GM12878 (cell line): ENCODE measurements at regions not wholly inside any gene's neighbourhood (a gene's known extent, or its start where the extent isn't known, plus 50 kb on each side); places are given as distances from the start of the nearest gene placed in this dataset.

ENCODE experiments used
- ATAC-seq: fragments of 200-7000 bp; cut with Tn5 transposase; 3 replicates; pipeline ENCODE4 v1.9.1; 2020; ENCODE audit warnings: mild to moderate bottlenecking, moderate library complexity
- BruUV-seq: library from RNA; stranded (reverse); fragments of 400-500 nt; replicated peaks from 2 replicates; lab custom pipeline; 2021; lab: Mats Ljungman, UMichigan
- CTCF ChIA-PET: fragments of 300-600 bp; sonication (Branson Sonifier 250); formaldehyde crosslinking; extraction: SDS; loops from one replicate; lab custom pipeline; 2021; ENCODE audit warnings: inconsistent platforms; lab: Yijun Ruan, JAX
- POLR2A ChIA-PET: fragments of 350-600 bp; formaldehyde crosslinking; extraction: SDS; loops from one replicate; lab custom pipeline; 2021; ENCODE audit warnings: inconsistent platforms; lab: Charles Lee
- RAD21 ChIA-PET: fragments of 300-600 bp; sonication (Branson Sonifier 250); formaldehyde crosslinking; loops from one replicate; lab custom pipeline; 2023; ENCODE audit warnings: antibody characterized with exemption; ENCODE audit not compliant: unreplicated experiment; lab: Charles Lee
- SMC1A ChIA-PET: fragments of 300-600 bp; sonication (Branson Sonifier 250); formaldehyde crosslinking; loops from one replicate; lab custom pipeline; 2023; ENCODE audit not compliant: unreplicated experiment, uncharacterized antibody; lab: Charles Lee
- DNase-seq: peaks from one replicate; pipeline ENCODE4 v3.0.0-alpha.2; 2011; ENCODE audit warnings: low read depth, low spot score
- FAIRE-seq: peaks from 3 replicates; lab custom pipeline; 2011; peaks lifted over from hg19 to GRCh38; lab: Jason Lieb, UNC
- H2AFZ ChIP-seq: 2 replicates; pipeline ENCODE4 v1.6.0; 2011; ENCODE audit warnings: low read depth, low read length, control low read depth; ENCODE audit not compliant: control insufficient read depth
- H3K27ac ChIP-seq: 2 replicates; pipeline ENCODE4 v1.5.1; 2011; ENCODE audit warnings: control low read depth; ENCODE audit not compliant: control insufficient read depth, insufficient read depth
- H3K27me3 ChIP-seq, 2 experiments: replicated peaks in 1 of 2; 2 replicates each; pipeline versions ENCODE4 v1.6.0 to v1.6.1; 2011; ENCODE audit warnings: low read length in 1 of 2; ENCODE audit not compliant: control insufficient read depth in 2 of 2, insufficient read depth in 2 of 2
- H3K36me3 ChIP-seq, 2 experiments: 2 replicates each; pipeline ENCODE4 v1.5.1; 2011; ENCODE audit warnings: low read length in 1 of 2; ENCODE audit not compliant: control insufficient read depth in 2 of 2, insufficient read depth in 2 of 2
- H3K4me1 ChIP-seq: 2 replicates; pipeline ENCODE4 v1.6.1; 2011; ENCODE audit warnings: mild to moderate bottlenecking, low read length, moderate library complexity, mixed read lengths; ENCODE audit not compliant: control insufficient read depth, insufficient read depth
- H3K4me2 ChIP-seq: 2 replicates; pipeline ENCODE4 v1.6.0; 2011; ENCODE audit warnings: control low read depth; ENCODE audit not compliant: control insufficient read depth, insufficient read depth
- H3K4me3 ChIP-seq: fragments of 200-600 bp; sonication (generic); 2 replicates; pipeline ENCODE4 v1.5.1; 2016
- H3K79me2 ChIP-seq: 2 replicates; pipeline ENCODE4 v1.6.0; 2011; ENCODE audit warnings: low read length; ENCODE audit not compliant: control insufficient read depth, insufficient read depth
- H3K9ac ChIP-seq: 2 replicates; pipeline ENCODE4 v1.8.0; 2011; ENCODE audit warnings: low read length, control low read depth, mixed read lengths; ENCODE audit not compliant: control insufficient read depth, insufficient read depth
- H3K9me3 ChIP-seq: replicated peaks from 3 replicates; pipeline ENCODE4 v1.5.1; 2011; ENCODE audit warnings: mild to moderate bottlenecking, low read length; ENCODE audit not compliant: control insufficient read depth, insufficient read depth
- H4K20me1 ChIP-seq: 2 replicates; pipeline ENCODE4 v1.6.0; 2011; ENCODE audit not compliant: control insufficient read depth, insufficient read depth
- LARP7 ChIP-seq: fragments of 450-650 bp; IDR thresholded peaks from 2 replicates; pipeline ENCODE4 v1.6.1; 2017; ENCODE audit warnings: mild to moderate bottlenecking
- PAX8 ChIP-seq: fragments of 450-650 bp; IDR thresholded peaks from 2 replicates; pipeline ENCODE4 v1.6.1; 2017; ENCODE audit warnings: mild to moderate bottlenecking, moderate library complexity
- RELA ChIP-seq: fragments of 450-650 bp; IDR thresholded peaks from 2 replicates; pipeline ENCODE4 v1.8.0; 2014; ENCODE audit warnings: borderline replicate concordance; ENCODE audit not compliant: partially characterized antibody
- STAT1 ChIP-seq: fragments of 450-650 bp; conservative IDR thresholded peaks from 2 replicates; pipeline ENCODE4 v1.6.1; 2014; ENCODE audit warnings: antibody characterized with exemption, mild to moderate bottlenecking
- ZZZ3 ChIP-seq: IDR thresholded peaks from 2 replicates; pipeline ENCODE4 v1.6.1; 2011; ENCODE audit warnings: low read depth; ENCODE audit not compliant: control insufficient read depth, insufficient read length
- WGBS: methylation state at CpG from one replicate; pipeline ENCODE4 v1.1.6; 2016; ENCODE audit warnings: low lambda C conversion rate; ENCODE audit not compliant: insufficient replicate concordance, insufficient coverage; ENCODE audit errors: missing lambda C conversion rate; 5-methylcytosine and 5-hydroxymethylcytosine counted together
- in situ Hi-C: fragments of 300-500 bp; cut with MboI; formaldehyde crosslinking; loops from 9 replicates; pipeline ENCODE4 v1.14.3; 2018; ENCODE audit warnings: mixed read lengths
- intact Hi-C: fragments of 100-400 bp; cut with micrococcal nuclease; formaldehyde crosslinking; loops from one replicate; pipeline ENCODE4 v1.14.2; 2022; ENCODE audit not compliant: unreplicated experiment
- TF ChIP-seq, protein P1 (sequence below): fragments of 450-650 bp; IDR thresholded peaks from 2 replicates; pipeline ENCODE4 v1.6.1; 2016; ENCODE audit warnings: mild to moderate bottlenecking, moderate library complexity, borderline replicate concordance

DNA sequence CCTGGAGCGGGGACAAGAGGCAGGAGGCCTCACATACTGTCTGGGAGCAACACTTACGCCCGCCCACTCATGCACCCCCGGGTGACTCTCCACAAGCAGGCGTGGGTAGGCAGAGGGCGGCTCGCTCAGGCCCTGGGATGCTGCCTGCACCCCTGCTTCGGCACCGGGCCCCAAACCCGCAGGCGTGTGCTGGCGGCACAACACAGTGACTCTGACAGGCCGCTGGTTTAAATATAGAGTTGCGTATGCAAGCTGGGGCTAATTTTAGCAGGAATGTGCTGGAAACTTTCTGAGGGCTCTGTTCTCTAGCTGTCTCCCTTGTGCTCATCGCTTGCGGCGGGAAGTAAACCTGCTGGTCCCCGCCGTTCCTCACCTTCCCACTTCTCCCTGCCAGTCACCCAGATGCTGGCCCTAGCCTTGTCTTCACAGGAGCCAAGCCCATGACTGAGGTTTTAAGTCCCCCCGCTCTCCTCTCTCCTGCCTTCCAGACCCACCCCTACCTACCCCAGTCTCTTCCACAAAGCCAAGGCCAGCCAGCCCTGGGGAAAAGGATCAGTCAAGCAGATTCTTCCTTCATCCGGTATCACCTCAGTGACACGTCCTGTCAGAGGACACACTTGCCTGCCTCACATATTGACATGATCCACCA is 94.5 kb upstream of the FOXP4 start (continued):
- TF ChIP-seq, protein P1, sequence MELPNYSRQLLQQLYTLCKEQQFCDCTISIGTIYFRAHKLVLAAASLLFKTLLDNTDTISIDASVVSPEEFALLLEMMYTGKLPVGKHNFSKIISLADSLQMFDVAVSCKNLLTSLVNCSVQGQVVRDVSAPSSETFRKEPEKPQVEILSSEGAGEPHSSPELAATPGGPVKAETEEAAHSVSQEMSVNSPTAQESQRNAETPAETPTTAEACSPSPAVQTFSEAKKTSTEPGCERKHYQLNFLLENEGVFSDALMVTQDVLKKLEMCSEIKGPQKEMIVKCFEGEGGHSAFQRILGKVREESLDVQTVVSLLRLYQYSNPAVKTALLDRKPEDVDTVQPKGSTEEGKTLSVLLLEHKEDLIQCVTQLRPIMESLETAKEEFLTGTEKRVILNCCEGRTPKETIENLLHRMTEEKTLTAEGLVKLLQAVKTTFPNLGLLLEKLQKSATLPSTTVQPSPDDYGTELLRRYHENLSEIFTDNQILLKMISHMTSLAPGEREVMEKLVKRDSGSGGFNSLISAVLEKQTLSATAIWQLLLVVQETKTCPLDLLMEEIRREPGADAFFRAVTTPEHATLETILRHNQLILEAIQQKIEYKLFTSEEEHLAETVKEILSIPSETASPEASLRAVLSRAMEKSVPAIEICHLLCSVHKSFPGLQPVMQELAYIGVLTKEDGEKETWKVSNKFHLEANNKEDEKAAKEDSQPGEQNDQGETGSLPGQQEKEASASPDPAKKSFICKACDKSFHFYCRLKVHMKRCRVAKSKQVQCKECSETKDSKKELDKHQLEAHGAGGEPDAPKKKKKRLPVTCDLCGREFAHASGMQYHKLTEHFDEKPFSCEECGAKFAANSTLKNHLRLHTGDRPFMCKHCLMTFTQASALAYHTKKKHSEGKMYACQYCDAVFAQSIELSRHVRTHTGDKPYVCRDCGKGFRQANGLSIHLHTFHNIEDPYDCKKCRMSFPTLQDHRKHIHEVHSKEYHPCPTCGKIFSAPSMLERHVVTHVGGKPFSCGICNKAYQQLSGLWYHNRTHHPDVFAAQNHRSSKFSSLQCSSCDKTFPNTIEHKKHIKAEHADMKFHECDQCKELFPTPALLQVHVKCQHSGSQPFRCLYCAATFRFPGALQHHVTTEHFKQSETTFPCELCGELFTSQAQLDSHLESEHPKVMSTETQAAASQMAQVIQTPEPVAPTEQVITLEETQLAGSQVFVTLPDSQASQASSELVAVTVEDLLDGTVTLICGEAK, result no peak
- TF ChIP-seq, all 136 proteins: peak for 0

DNA sequence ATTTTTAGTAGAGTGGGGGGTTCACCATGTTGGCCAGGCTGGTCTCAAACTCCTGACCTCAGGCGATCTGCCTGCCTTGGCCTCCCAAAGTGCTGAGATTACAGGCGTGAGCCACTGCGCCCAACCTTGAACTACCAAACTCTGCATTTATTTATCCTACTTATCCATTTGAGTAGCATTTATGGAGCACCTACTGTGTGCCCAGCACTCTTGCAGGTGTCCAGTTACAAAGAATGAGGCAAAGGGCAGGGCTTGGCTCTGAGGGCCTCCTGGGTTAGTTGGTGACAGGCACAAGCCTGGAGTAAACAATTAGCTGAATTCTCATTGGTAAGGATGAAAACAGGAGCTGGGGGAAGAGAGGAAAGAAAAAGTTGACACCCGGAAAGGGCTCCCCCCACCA is 93.4 kb upstream of the FOXP4 start:
- Histone ChIP-seq H4K20me1 (no peaks in the 10 kb centered on the region), H3K79me2 (no peaks in the 10 kb centered on the region), H3K27me3 (peaks cover 4% of the 10 kb centered on the region in 2 experiments; a peak in 2 of 4 replicates), H3K9ac (no peak overlapping the region), H3K27ac (no peak overlapping the region), H3K4me1 (no peaks in the 10 kb centered on the region), H3K36me3 (no peaks in the 10 kb centered on the region), H3K4me2 (no peak overlapping the region), H3K9me3 (no peaks in the 10 kb centered on the region), H3K4me3 (no peak overlapping the region), H2AFZ (no peak overlapping the region)
- TF ChIP-seq LARP7 (no peak), PAX8 (no peak), STAT1 (no peak), ZZZ3 (no peak), RELA (no peak)
- ATAC-seq, result no peak
- 60% methylated on average over 4 of the region's 4 CpGs for WGBS
- ChIA-PET SMC1A (interaction anchor here (1.7 kb wide), 1 partner anchor 9 kb away, joined by 4 read pairs; no protein-coding TSS in a partner anchor), CTCF (interaction anchor here (0.9 to 4.8 kb wide), 2 partner anchors 30 to 150 kb away, joined by 3 to 33 read pairs; no protein-coding TSS in a partner anchor), RAD21 (interaction anchor here (0.7 kb wide), 1 partner anchor 28 kb away, joined by 3 read pairs; no protein-coding TSS in a partner anchor), POLR2A (no interaction called here)
- FAIRE-seq, result no peak
- in situ Hi-C loops, result no loop called here
- no TSS peak for BruUV-seq
- DNase-seq, result no peak
- intact Hi-C loops, result no loop called here
